ENCODE measurements at regions not wholly inside any gene's neighbourhood (a gene's known extent, or its start where the extent isn't known, plus 50 kb on each side); places are given as distances from the start of the nearest gene placed in this dataset.

DNA sequence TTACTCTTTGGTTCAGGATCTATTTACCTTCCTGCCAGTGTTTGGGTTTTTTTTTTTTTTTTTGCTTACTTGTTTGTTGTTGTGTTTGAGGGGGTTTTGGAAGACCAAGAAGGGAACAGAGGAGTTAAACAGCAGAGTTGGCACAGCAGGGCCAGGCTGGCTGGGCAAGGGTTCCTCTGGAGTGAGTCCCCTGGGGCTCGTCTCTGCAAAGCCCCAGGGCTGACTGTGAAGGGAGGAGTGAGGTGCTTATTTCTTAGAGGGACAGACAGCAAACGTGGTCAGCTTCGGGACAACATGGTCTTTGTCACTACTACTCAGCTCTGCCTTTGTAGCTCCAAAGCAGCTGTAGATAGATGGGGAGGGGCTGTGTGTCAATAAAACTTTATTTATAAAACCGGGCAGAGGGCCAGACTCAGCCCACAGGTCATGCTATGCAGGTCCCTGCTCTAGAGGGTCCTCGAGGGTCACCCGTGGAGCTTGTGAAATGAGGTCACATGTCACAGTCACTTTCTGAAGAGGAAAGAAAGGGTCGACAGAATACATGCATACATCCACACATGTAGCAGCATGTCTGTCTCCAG is 1404.7 kb downstream of the BRD1 start:
- no peak overlapping the region for H3K27ac ChIP-seq (ENCODE audit: low read depth)
- ATAC-seq = no peak
- no peak for TF ChIP-seq ZNF114 (CRISPR knock-in tag; IDR thresholded peaks at IDR 0.05)
- no peak for TF ChIP-seq EZH2 (IDR thresholded peaks at IDR 0.05; ENCODE audit: low read depth, unreplicated experiment)
- TF ChIP-seq JUNB (IDR thresholded peaks at IDR 0.05; ENCODE audit: unreplicated experiment) = no peak
- H4K20me1 ChIP-seq (replicated peaks; ENCODE audit: insufficient read depth) = no peaks in the 10 kb centered on the region
- H3F3A ChIP-seq (replicated peaks; ENCODE audit: low read depth) = no peaks in the 10 kb centered on the region
- Mint-ChIP-seq H3K27ac (no peak overlapping the region), H3K36me3 (ENCODE audit: low read depth) (no peaks in the 10 kb centered on the region), H3K4me1 (no peaks in the 10 kb centered on the region), H3K27me3 (ENCODE audit: insufficient read depth, low read depth, poor library complexity) (peaks cover 6% of the 10 kb centered on the region), H3K4me3 (no peak overlapping the region), H3K9me3 (no peaks in the 10 kb centered on the region)
- no peak overlapping the region for H3K4me3 ChIP-seq
- no peak overlapping the region for H3K4me2 ChIP-seq
- no peaks in the 10 kb centered on the region for H3K79me2 ChIP-seq (replicated peaks; ENCODE audit: insufficient read depth)
- H3K36me3 ChIP-seq (ENCODE audit: insufficient read depth) = no peaks in the 10 kb centered on the region
- H3K9me2 ChIP-seq (ENCODE audit: insufficient read depth) = no peaks in the 10 kb centered on the region
- H3K4me1 ChIP-seq (ENCODE audit: insufficient read depth) = no peaks in the 10 kb centered on the region
- DNase-seq (ENCODE audit: low spot score) = no peak
- no peaks in the 10 kb centered on the region for H3K27me3 ChIP-seq (ENCODE audit: insufficient read depth)
- H2AFZ ChIP-seq = no peak overlapping the region

DNA sequence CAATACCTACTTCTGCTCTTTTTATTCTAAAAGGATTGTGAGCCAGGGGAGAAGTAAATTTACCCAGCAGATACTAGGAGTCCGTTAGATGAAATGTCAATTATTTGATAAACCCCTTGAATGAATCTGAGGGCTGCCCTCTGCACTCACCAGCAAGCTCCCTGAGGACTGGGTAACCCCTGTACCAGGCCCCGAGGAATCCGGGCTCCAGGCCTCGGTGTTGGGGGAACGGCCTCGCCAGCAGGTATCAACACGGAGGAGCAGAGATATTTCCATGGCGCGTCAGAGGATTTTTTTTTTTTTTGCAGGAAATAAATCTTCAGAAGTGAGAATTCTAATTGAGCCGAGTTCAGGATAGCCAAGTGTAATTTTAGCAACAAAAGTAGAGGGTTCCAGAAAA is 1408.8 kb downstream of the BRD1 start:
- Histone ChIP-seq H3K79me2 (replicated peaks; ENCODE audit: insufficient read depth) (no peaks in the 10 kb centered on the region), H3F3A (replicated peaks; ENCODE audit: low read depth) (no peaks in the 10 kb centered on the region), H3K36me3 (ENCODE audit: insufficient read depth) (no peaks in the 10 kb centered on the region), H3K9me2 (ENCODE audit: insufficient read depth) (no peaks in the 10 kb centered on the region), H4K20me1 (replicated peaks; ENCODE audit: insufficient read depth) (no peaks in the 10 kb centered on the region), H3K27ac (ENCODE audit: low read depth) (no peak overlapping the region), H3K4me3 (no peak overlapping the region), H3K4me2 (no peak overlapping the region), H2AFZ (no peak overlapping the region), H3K27me3 (ENCODE audit: insufficient read depth) (no peaks in the 10 kb centered on the region), H3K4me1 (ENCODE audit: insufficient read depth) (no peaks in the 10 kb centered on the region)
- Mint-ChIP-seq H3K27ac (no peak overlapping the region), H3K4me3 (no peak overlapping the region), H3K27me3 (ENCODE audit: insufficient read depth, low read depth, poor library complexity) (peaks cover 7% of the 10 kb centered on the region), H3K4me1 (peaks cover 11% of the 10 kb centered on the region; the same call in 2 of the 3 replicates), H3K36me3 (ENCODE audit: low read depth) (no peaks in the 10 kb centered on the region), H3K9me3 (no peaks in the 10 kb centered on the region)
- DNase-seq (ENCODE audit: low spot score) (no peak), ATAC-seq (no peak)
- TF ChIP-seq, protein P1, sequence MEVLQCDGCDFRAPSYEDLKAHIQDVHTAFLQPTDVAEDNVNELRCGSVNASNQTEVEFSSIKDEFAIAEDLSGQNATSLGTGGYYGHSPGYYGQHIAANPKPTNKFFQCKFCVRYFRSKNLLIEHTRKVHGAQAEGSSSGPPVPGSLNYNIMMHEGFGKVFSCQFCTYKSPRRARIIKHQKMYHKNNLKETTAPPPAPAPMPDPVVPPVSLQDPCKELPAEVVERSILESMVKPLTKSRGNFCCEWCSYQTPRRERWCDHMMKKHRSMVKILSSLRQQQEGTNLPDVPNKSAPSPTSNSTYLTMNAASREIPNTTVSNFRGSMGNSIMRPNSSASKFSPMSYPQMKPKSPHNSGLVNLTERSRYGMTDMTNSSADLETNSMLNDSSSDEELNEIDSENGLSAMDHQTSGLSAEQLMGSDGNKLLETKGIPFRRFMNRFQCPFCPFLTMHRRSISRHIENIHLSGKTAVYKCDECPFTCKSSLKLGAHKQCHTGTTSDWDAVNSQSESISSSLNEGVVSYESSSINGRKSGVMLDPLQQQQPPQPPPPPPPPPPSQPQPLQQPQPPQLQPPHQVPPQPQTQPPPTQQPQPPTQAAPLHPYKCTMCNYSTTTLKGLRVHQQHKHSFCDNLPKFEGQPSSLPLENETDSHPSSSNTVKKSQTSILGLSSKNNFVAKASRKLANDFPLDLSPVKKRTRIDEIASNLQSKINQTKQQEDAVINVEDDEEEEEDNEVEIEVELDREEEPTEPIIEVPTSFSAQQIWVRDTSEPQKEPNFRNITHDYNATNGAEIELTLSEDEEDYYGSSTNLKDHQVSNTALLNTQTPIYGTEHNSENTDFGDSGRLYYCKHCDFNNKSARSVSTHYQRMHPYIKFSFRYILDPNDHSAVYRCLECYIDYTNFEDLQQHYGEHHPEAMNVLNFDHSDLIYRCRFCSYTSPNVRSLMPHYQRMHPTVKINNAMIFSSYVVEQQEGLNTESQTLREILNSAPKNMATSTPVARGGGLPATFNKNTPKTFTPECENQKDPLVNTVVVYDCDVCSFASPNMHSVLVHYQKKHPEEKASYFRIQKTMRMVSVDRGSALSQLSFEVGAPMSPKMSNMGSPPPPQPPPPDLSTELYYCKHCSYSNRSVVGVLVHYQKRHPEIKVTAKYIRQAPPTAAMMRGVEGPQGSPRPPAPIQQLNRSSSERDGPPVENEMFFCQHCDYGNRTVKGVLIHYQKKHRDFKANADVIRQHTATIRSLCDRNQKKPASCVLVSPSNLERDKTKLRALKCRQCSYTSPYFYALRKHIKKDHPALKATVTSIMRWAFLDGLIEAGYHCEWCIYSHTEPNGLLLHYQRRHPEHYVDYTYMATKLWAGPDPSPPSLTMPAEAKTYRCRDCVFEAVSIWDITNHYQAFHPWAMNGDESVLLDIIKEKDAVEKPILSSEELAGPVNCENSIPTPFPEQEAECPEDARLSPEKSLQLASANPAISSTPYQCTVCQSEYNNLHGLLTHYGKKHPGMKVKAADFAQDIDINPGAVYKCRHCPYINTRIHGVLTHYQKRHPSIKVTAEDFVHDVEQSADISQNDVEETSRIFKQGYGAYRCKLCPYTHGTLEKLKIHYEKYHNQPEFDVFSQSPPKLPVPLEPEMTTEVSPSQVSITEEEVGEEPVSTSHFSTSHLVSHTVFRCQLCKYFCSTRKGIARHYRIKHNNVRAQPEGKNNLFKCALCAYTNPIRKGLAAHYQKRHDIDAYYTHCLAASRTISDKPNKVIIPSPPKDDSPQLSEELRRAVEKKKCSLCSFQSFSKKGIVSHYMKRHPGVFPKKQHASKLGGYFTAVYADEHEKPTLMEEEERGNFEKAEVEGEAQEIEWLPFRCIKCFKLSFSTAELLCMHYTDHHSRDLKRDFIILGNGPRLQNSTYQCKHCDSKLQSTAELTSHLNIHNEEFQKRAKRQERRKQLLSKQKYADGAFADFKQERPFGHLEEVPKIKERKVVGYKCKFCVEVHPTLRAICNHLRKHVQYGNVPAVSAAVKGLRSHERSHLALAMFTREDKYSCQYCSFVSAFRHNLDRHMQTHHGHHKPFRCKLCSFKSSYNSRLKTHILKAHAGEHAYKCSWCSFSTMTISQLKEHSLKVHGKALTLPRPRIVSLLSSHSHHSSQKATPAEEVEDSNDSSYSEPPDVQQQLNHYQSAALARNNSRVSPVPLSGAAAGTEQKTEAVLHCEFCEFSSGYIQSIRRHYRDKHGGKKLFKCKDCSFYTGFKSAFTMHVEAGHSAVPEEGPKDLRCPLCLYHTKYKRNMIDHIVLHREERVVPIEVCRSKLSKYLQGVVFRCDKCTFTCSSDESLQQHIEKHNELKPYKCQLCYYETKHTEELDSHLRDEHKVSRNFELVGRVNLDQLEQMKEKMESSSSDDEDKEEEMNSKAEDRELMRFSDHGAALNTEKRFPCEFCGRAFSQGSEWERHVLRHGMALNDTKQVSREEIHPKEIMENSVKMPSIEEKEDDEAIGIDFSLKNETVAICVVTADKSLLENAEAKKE (CRISPR knock-in tag; IDR thresholded peaks at IDR 0.05) = no peak
- no peak for TF ChIP-seq ZNF331 (CRISPR knock-in tag; IDR thresholded peaks at IDR 0.05; ENCODE audit: low read depth)
- no peak for TF ChIP-seq STAT1 (IDR thresholded peaks at IDR 0.05; ENCODE audit: unreplicated experiment)
- TF ChIP-seq, protein P2, sequence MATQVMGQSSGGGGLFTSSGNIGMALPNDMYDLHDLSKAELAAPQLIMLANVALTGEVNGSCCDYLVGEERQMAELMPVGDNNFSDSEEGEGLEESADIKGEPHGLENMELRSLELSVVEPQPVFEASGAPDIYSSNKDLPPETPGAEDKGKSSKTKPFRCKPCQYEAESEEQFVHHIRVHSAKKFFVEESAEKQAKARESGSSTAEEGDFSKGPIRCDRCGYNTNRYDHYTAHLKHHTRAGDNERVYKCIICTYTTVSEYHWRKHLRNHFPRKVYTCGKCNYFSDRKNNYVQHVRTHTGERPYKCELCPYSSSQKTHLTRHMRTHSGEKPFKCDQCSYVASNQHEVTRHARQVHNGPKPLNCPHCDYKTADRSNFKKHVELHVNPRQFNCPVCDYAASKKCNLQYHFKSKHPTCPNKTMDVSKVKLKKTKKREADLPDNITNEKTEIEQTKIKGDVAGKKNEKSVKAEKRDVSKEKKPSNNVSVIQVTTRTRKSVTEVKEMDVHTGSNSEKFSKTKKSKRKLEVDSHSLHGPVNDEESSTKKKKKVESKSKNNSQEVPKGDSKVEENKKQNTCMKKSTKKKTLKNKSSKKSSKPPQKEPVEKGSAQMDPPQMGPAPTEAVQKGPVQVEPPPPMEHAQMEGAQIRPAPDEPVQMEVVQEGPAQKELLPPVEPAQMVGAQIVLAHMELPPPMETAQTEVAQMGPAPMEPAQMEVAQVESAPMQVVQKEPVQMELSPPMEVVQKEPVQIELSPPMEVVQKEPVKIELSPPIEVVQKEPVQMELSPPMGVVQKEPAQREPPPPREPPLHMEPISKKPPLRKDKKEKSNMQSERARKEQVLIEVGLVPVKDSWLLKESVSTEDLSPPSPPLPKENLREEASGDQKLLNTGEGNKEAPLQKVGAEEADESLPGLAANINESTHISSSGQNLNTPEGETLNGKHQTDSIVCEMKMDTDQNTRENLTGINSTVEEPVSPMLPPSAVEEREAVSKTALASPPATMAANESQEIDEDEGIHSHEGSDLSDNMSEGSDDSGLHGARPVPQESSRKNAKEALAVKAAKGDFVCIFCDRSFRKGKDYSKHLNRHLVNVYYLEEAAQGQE (IDR thresholded peaks at IDR 0.05; ENCODE audit: unreplicated experiment) = no peak
- no peak for TF ChIP-seq POLR2AphosphoS5 (IDR thresholded peaks at IDR 0.05; ENCODE audit: low read depth)
- no peak for TF ChIP-seq EZH2 (IDR thresholded peaks at IDR 0.05; ENCODE audit: low read depth, unreplicated experiment)
- no peak for TF ChIP-seq EZH2phosphoT487 (IDR thresholded peaks at IDR 0.05; ENCODE audit: unreplicated experiment)

Measured in GM23338 (cell line).